Renal cortical epithelial cell (primary cell): ENCODE measurements at regions not wholly inside any gene's neighbourhood (a gene's known extent, or its start where the extent isn't known, plus 50 kb on each side); places are given as distances from the start of the nearest gene placed in this dataset.
"Not testable (repeated sequence)": the region's sequence is repeated elsewhere in the genome, so short reads cannot be mapped to it uniquely, and the experiment has no call there.

Experiments used
- DNase-seq: peaks from one replicate; pipeline ENCODE4 v3.0.0-alpha.2; 2011; ENCODE audit warnings: low read depth

- DNase-seq: not testable (repeated sequence)
Observed at GRCh38 chr9:39463696-39464095, 108.2 kb downstream of the SPATA31A1 start.

- DNase-seq: peak; percentile 84
Observed at GRCh38 chr9:39464122-39464777, 108.8 kb downstream of the SPATA31A1 start.

- not testable (repeated sequence) for DNase-seq
Observed at GRCh38 chr9:39474499-39474898, 119.0 kb downstream of the SPATA31A1 start.

GRCh38 chr9:39483073-39483472 is 127.6 kb downstream of the SPATA31A1 start:
- not testable (repeated sequence) for DNase-seq

- DNase-seq: not testable (repeated sequence)
Observed at GRCh38 chr9:39483880-39484279, 128.4 kb downstream of the SPATA31A1 start.

- DNase-seq: not testable (repeated sequence)
Observed at GRCh38 chr9:39484292-39484691, 128.8 kb downstream of the SPATA31A1 start.

- not testable (repeated sequence) for DNase-seq
Observed at GRCh38 chr9:39487477-39487876, 132.0 kb downstream of the SPATA31A1 start.

- not testable (repeated sequence) for DNase-seq
Observed at GRCh38 chr9:39496248-39496647, 140.8 kb downstream of the SPATA31A1 start.

- DNase-seq: not testable (repeated sequence)
Observed at GRCh38 chr9:39503178-39503577, 147.7 kb downstream of the SPATA31A1 start.

- DNase-seq: not testable (repeated sequence)
Observed at GRCh38 chr9:39527387-39528029, 172.0 kb downstream of the SPATA31A1 start.

GRCh38 chr9:39532597-39532996 is 177.1 kb downstream of the SPATA31A1 start:
- not testable (repeated sequence) for DNase-seq

- not testable (repeated sequence) for DNase-seq
Observed at GRCh38 chr9:39533001-39533762, 177.7 kb downstream of the SPATA31A1 start.

- DNase-seq: not testable (repeated sequence)
Observed at GRCh38 chr9:39533763-39534548, 178.5 kb downstream of the SPATA31A1 start.

GRCh38 chr9:39534897-39535296 is 179.4 kb downstream of the SPATA31A1 start:
- not testable (repeated sequence) for DNase-seq

- DNase-seq: not testable (repeated sequence)
Observed at GRCh38 chr9:39542157-39542556, 186.7 kb downstream of the SPATA31A1 start.

GRCh38 chr9:39545079-39545478 is 189.6 kb downstream of the SPATA31A1 start:
- not testable (repeated sequence) for DNase-seq

- peak; percentile 31 for DNase-seq
Observed at GRCh38 chr9:39550573-39550972, 195.1 kb downstream of the SPATA31A1 start.

GRCh38 chr9:39551544-39551943 is 196.1 kb downstream of the SPATA31A1 start:
- DNase-seq: not testable (repeated sequence)

GRCh38 chr9:39552242-39552881 is 196.9 kb downstream of the SPATA31A1 start:
- DNase-seq: not testable (repeated sequence)

GRCh38 chr9:39554352-39554751 is 198.9 kb downstream of the SPATA31A1 start:
- not testable (repeated sequence) for DNase-seq

- DNase-seq: not testable (repeated sequence)
Observed at GRCh38 chr9:39559384-39559783, 203.9 kb downstream of the SPATA31A1 start.
